ENCODE measurements at regions not wholly inside any gene's neighbourhood (a gene's known extent, or its start where the extent isn't known, plus 50 kb on each side); places are given as distances from the start of the nearest gene placed in this dataset.
"Not testable (repeated sequence)": the region's sequence is repeated elsewhere in the genome, so short reads cannot be mapped to it uniquely, and the experiment has no call there.

GRCh38 chr2:128416109-128416785 is 97.6 kb upstream of the HS6ST1 start:
- intact Hi-C loops (cut with micrococcal nuclease; ENCODE audit: unreplicated experiment), result no loop called here
- Histone ChIP-seq H3K27me3 (replicated peaks; ENCODE audit: control insufficient read depth, insufficient read depth, low read length) (no peaks in the 10 kb centered on the region), H3K4me1 (no peaks in the 10 kb centered on the region), H3K9me3 (no peaks in the 10 kb centered on the region), H3K36me3 (ENCODE audit: control insufficient read depth, insufficient read depth, low read length) (no peaks in the 10 kb centered on the region), H3K4me3 (ENCODE audit: low read depth, low read length) (no peak overlapping the region)
- no peaks in the 10 kb centered on the region for H3K27me3 Mint-ChIP-seq (ENCODE audit: insufficient read depth, unreplicated experiment)
- H3K27ac Mint-ChIP-seq (ENCODE audit: unreplicated experiment), result no peak overlapping the region
- ChIA-PET CTCF (no interaction called here), POLR2A (no interaction called here)
- H3K36me3 Mint-ChIP-seq (ENCODE audit: insufficient read depth, unreplicated experiment), result no peaks in the 10 kb centered on the region
- TF ChIP-seq, protein P1, sequence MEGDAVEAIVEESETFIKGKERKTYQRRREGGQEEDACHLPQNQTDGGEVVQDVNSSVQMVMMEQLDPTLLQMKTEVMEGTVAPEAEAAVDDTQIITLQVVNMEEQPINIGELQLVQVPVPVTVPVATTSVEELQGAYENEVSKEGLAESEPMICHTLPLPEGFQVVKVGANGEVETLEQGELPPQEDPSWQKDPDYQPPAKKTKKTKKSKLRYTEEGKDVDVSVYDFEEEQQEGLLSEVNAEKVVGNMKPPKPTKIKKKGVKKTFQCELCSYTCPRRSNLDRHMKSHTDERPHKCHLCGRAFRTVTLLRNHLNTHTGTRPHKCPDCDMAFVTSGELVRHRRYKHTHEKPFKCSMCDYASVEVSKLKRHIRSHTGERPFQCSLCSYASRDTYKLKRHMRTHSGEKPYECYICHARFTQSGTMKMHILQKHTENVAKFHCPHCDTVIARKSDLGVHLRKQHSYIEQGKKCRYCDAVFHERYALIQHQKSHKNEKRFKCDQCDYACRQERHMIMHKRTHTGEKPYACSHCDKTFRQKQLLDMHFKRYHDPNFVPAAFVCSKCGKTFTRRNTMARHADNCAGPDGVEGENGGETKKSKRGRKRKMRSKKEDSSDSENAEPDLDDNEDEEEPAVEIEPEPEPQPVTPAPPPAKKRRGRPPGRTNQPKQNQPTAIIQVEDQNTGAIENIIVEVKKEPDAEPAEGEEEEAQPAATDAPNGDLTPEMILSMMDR (IDR thresholded peaks at IDR 0.05; ENCODE audit: insufficient read depth in 1 of 2, low read depth in 1 of 2, low read length in 1 of 2, severe bottlenecking in 1 of 2, unreplicated experiment in 1 of 2), result no peak
- no peaks in the 10 kb centered on the region for H3K4me1 Mint-ChIP-seq (ENCODE audit: low read depth, unreplicated experiment)
- DNase-seq, result no peak
- H3K4me3 Mint-ChIP-seq (ENCODE audit: unreplicated experiment), result no peak overlapping the region
- no peaks in the 10 kb centered on the region for H3K9me3 Mint-ChIP-seq (ENCODE audit: unreplicated experiment)
- BruUV-seq (replicated peaks), result no TSS peak

- intact Hi-C loops (cut with micrococcal nuclease; ENCODE audit: unreplicated experiment), result no loop called here
- BruUV-seq (replicated peaks), result no TSS peak
- no peak overlapping the region for H3K4me3 ChIP-seq (ENCODE audit: low read depth, low read length)
- H3K27me3 Mint-ChIP-seq (ENCODE audit: insufficient read depth, unreplicated experiment), result no peaks in the 10 kb centered on the region
- POLR2A ChIA-PET, result no interaction called here
- no peaks in the 10 kb centered on the region for H3K9me3 Mint-ChIP-seq (ENCODE audit: unreplicated experiment)
- no peaks in the 10 kb centered on the region for H3K4me1 ChIP-seq
- no peaks in the 10 kb centered on the region for H3K4me1 Mint-ChIP-seq (ENCODE audit: low read depth, unreplicated experiment)
- CTCF ChIA-PET, result no interaction called here
- DNase-seq, result no peak
- H3K27me3 ChIP-seq (replicated peaks; ENCODE audit: control insufficient read depth, insufficient read depth, low read length), result no peaks in the 10 kb centered on the region
- no peaks in the 10 kb centered on the region for H3K36me3 Mint-ChIP-seq (ENCODE audit: insufficient read depth, unreplicated experiment)
- no peaks in the 10 kb centered on the region for H3K36me3 ChIP-seq (ENCODE audit: control insufficient read depth, insufficient read depth, low read length)
- no peaks in the 10 kb centered on the region for H3K9me3 ChIP-seq
- TF ChIP-seq, protein P1 (IDR thresholded peaks at IDR 0.05; ENCODE audit: insufficient read depth in 1 of 2, low read depth in 1 of 2, low read length in 1 of 2, severe bottlenecking in 1 of 2, unreplicated experiment in 1 of 2), result no peak
- H3K4me3 Mint-ChIP-seq (ENCODE audit: unreplicated experiment), result no peak overlapping the region
- H3K27ac Mint-ChIP-seq (ENCODE audit: unreplicated experiment), result no peak overlapping the region
Observed at GRCh38 chr2:128416806-128417205, 98.1 kb upstream of the HS6ST1 start.

GRCh38 chr2:128417264-128417663 is 98.6 kb upstream of the HS6ST1 start:
- H3K4me3 ChIP-seq (ENCODE audit: low read depth, low read length); H3K4me1 Mint-ChIP-seq (ENCODE audit: low read depth, unreplicated experiment); CTCF ChIA-PET; intact Hi-C loops (cut with micrococcal nuclease; ENCODE audit: unreplicated experiment); H3K9me3 ChIP-seq; H3K9me3 Mint-ChIP-seq (ENCODE audit: unreplicated experiment); H3K27ac Mint-ChIP-seq (ENCODE audit: unreplicated experiment); H3K4me3 Mint-ChIP-seq (ENCODE audit: unreplicated experiment); H3K36me3 ChIP-seq (ENCODE audit: control insufficient read depth, insufficient read depth, low read length); BruUV-seq (replicated peaks); H3K27me3 Mint-ChIP-seq (ENCODE audit: insufficient read depth, unreplicated experiment); H3K27me3 ChIP-seq (replicated peaks; ENCODE audit: control insufficient read depth, insufficient read depth, low read length); DNase-seq; POLR2A ChIA-PET; H3K4me1 ChIP-seq; H3K36me3 Mint-ChIP-seq (ENCODE audit: insufficient read depth, unreplicated experiment): not testable (repeated sequence)

DNA sequence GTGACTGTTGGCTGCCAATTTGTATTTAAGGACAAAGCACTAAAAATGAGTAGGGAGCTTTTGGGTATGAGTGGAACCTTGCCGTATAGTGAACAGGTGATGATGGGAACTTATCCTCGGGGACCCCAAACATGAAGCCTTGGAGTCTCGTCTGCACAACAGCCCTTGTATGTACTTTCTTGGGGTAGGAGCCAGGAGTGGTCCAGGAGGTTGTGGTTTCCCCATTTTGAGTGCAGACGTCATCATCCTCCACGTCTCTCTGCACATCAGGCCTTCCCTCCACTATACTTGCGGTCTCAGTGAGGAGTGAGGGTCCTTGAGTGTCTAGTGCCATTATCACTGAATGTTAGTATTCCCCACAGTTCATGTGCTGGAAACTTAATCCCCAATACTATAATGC is 101.5 kb upstream of the HS6ST1 start:
- POLR2A ChIA-PET, result no interaction called here
- Mint-ChIP-seq H3K27me3 (ENCODE audit: insufficient read depth, unreplicated experiment) (no peaks in the 10 kb centered on the region), H3K27ac (ENCODE audit: unreplicated experiment) (no peak overlapping the region), H3K4me1 (ENCODE audit: low read depth, unreplicated experiment) (no peaks in the 10 kb centered on the region), H3K4me3 (ENCODE audit: unreplicated experiment) (no peak overlapping the region), H3K9me3 (ENCODE audit: unreplicated experiment) (no peaks in the 10 kb centered on the region), H3K36me3 (ENCODE audit: insufficient read depth, unreplicated experiment) (no peaks in the 10 kb centered on the region)
- Histone ChIP-seq H3K4me3 (ENCODE audit: low read depth, low read length) (no peak overlapping the region), H3K36me3 (ENCODE audit: control insufficient read depth, insufficient read depth, low read length) (no peaks in the 10 kb centered on the region), H3K4me1 (no peaks in the 10 kb centered on the region), H3K27me3 (replicated peaks; ENCODE audit: control insufficient read depth, insufficient read depth, low read length) (no peaks in the 10 kb centered on the region), H3K9me3 (no peaks in the 10 kb centered on the region)
- CTCF ChIA-PET, result no interaction called here
- intact Hi-C loops (cut with micrococcal nuclease; ENCODE audit: unreplicated experiment), result no loop called here
- TF ChIP-seq, protein P1 (IDR thresholded peaks at IDR 0.05; ENCODE audit: insufficient read depth in 1 of 2, low read depth in 1 of 2, low read length in 1 of 2, severe bottlenecking in 1 of 2, unreplicated experiment in 1 of 2), result no peak
- BruUV-seq (replicated peaks), result no TSS peak
- DNase-seq, result no peak

All from Caco-2 (cell line).